HUES6 (cell line): ENCODE measurements at regions not wholly inside any gene's neighbourhood (a gene's known extent, or its start where the extent isn't known, plus 50 kb on each side); places are given as distances from the start of the nearest gene placed in this dataset.

Source experiments
- H3K27ac ChIP-seq: 2 replicates; pipeline ENCODE4 v1.7.0; 2013; ENCODE audit warnings: low read depth, mild to moderate bottlenecking, low read length, inconsistent platforms
- H3K27me3 ChIP-seq: 2 replicates; pipeline ENCODE4 v1.6.1; 2013; ENCODE audit warnings: low read length; ENCODE audit not compliant: control insufficient read depth, insufficient read depth
- H3K36me3 ChIP-seq: 2 replicates; pipeline ENCODE4 v1.6.1; 2013; ENCODE audit warnings: low read length; ENCODE audit not compliant: control insufficient read depth, insufficient read depth
- H3K4me1 ChIP-seq: 2 replicates; pipeline ENCODE4 v1.6.1; 2013; ENCODE audit warnings: low read length; ENCODE audit not compliant: control insufficient read depth, insufficient read depth
- H3K4me3 ChIP-seq: 2 replicates; pipeline ENCODE4 v1.5.1; 2013; ENCODE audit warnings: low read depth, low read length
- H3K9ac ChIP-seq: one replicate; pipeline ENCODE4 v1.6.1; 2013; ENCODE audit warnings: mild to moderate bottlenecking, low read length
- H3K9me3 ChIP-seq: 2 replicates; pipeline ENCODE4 v1.6.1; 2013; ENCODE audit warnings: low read depth, low read length; ENCODE audit not compliant: control insufficient read depth, insufficient read depth

- Histone ChIP-seq H3K4me1 (no peaks in the 10 kb centered on the region), H3K9ac (no peak overlapping the region), H3K27me3 (no peaks in the 10 kb centered on the region), H3K27ac (no peak overlapping the region), H3K9me3 (no peaks in the 10 kb centered on the region), H3K36me3 (no peaks in the 10 kb centered on the region), H3K4me3 (no peak overlapping the region)
Observed at GRCh38 chr7:10070899-10071298, 902.8 kb upstream of the PHF14 start.

GRCh38 chr7:10075866-10076265 lies 897.8 kb upstream of the PHF14 start:
- Histone ChIP-seq H3K9ac (no peak overlapping the region), H3K4me1 (peaks cover 5% of the 10 kb centered on the region; the same call in 1 of the 2 replicates), H3K36me3 (no peaks in the 10 kb centered on the region), H3K27ac (no peak overlapping the region), H3K9me3 (no peaks in the 10 kb centered on the region), H3K27me3 (no peaks in the 10 kb centered on the region), H3K4me3 (no peak overlapping the region)

- Histone ChIP-seq H3K27me3 (no peaks in the 10 kb centered on the region), H3K36me3 (no peaks in the 10 kb centered on the region), H3K9me3 (no peaks in the 10 kb centered on the region), H3K4me1 (peaks cover 5% of the 10 kb centered on the region; the same call in 1 of the 2 replicates), H3K4me3 (no peak overlapping the region), H3K27ac (no peak overlapping the region), H3K9ac (no peak overlapping the region)
Observed at GRCh38 chr7:10076660-10077300, 896.9 kb upstream of the PHF14 start.

- Histone ChIP-seq H3K4me3 (no peak overlapping the region), H3K36me3 (no peaks in the 10 kb centered on the region), H3K4me1 (peaks cover 5% of the 10 kb centered on the region; the same call in 1 of the 2 replicates), H3K27ac (no peak overlapping the region), H3K9me3 (no peaks in the 10 kb centered on the region), H3K27me3 (no peaks in the 10 kb centered on the region), H3K9ac (no peak overlapping the region)
Observed at GRCh38 chr7:10079572-10079971, 894.1 kb upstream of the PHF14 start.

GRCh38 chr7:10082896-10083295 lies 890.8 kb upstream of the PHF14 start:
- Histone ChIP-seq H3K9ac (no peak overlapping the region), H3K27ac (no peak overlapping the region), H3K4me3 (no peak overlapping the region), H3K4me1 (no peaks in the 10 kb centered on the region), H3K9me3 (no peaks in the 10 kb centered on the region), H3K27me3 (no peaks in the 10 kb centered on the region), H3K36me3 (no peaks in the 10 kb centered on the region)

- no peaks in the 10 kb centered on the region for H3K9me3 ChIP-seq
- H3K36me3 ChIP-seq, result no peaks in the 10 kb centered on the region
- no peaks in the 10 kb centered on the region for H3K27me3 ChIP-seq
- H3K4me1 ChIP-seq, result no peaks in the 10 kb centered on the region
- H3K27ac ChIP-seq, result no peak overlapping the region
- no peak overlapping the region for H3K4me3 ChIP-seq
- no peak overlapping the region for H3K9ac ChIP-seq
Observed at GRCh38 chr7:10083766-10084165, 889.9 kb upstream of the PHF14 start.

GRCh38 chr7:10085231-10085630 lies 888.4 kb upstream of the PHF14 start:
- no peaks in the 10 kb centered on the region for H3K27me3 ChIP-seq
- no peaks in the 10 kb centered on the region for H3K9me3 ChIP-seq
- no peak overlapping the region for H3K27ac ChIP-seq
- H3K9ac ChIP-seq, result no peak overlapping the region
- no peaks in the 10 kb centered on the region for H3K36me3 ChIP-seq
- no peaks in the 10 kb centered on the region for H3K4me1 ChIP-seq
- H3K4me3 ChIP-seq, result no peak overlapping the region

- no peak overlapping the region for H3K27ac ChIP-seq
- no peak overlapping the region for H3K4me3 ChIP-seq
- no peaks in the 10 kb centered on the region for H3K9me3 ChIP-seq
- H3K9ac ChIP-seq, result no peak overlapping the region
- no peaks in the 10 kb centered on the region for H3K27me3 ChIP-seq
- H3K36me3 ChIP-seq, result no peaks in the 10 kb centered on the region
- H3K4me1 ChIP-seq, result no peaks in the 10 kb centered on the region
Observed at GRCh38 chr7:10100572-10100971, 873.1 kb upstream of the PHF14 start.

GRCh38 chr7:10101351-10101750 lies 872.3 kb upstream of the PHF14 start:
- no peaks in the 10 kb centered on the region for H3K36me3 ChIP-seq
- H3K4me1 ChIP-seq, result no peaks in the 10 kb centered on the region
- no peaks in the 10 kb centered on the region for H3K9me3 ChIP-seq
- no peak overlapping the region for H3K4me3 ChIP-seq
- H3K9ac ChIP-seq, result no peak overlapping the region
- no peaks in the 10 kb centered on the region for H3K27me3 ChIP-seq
- no peak overlapping the region for H3K27ac ChIP-seq

GRCh38 chr7:10104292-10104691 lies 869.4 kb upstream of the PHF14 start:
- Histone ChIP-seq H3K27ac (no peak overlapping the region), H3K36me3 (no peaks in the 10 kb centered on the region), H3K9ac (no peak overlapping the region), H3K4me1 (no peaks in the 10 kb centered on the region), H3K9me3 (no peaks in the 10 kb centered on the region), H3K4me3 (no peak overlapping the region), H3K27me3 (no peaks in the 10 kb centered on the region)

- no peak overlapping the region for H3K9ac ChIP-seq
- H3K27ac ChIP-seq, result no peak overlapping the region
- H3K36me3 ChIP-seq, result no peaks in the 10 kb centered on the region
- H3K4me1 ChIP-seq, result no peaks in the 10 kb centered on the region
- H3K4me3 ChIP-seq, result no peak overlapping the region
- H3K27me3 ChIP-seq, result no peaks in the 10 kb centered on the region
- H3K9me3 ChIP-seq, result no peaks in the 10 kb centered on the region
Observed at GRCh38 chr7:10106609-10107008, 867.1 kb upstream of the PHF14 start.

- Histone ChIP-seq H3K4me1 (peaks cover 9% of the 10 kb centered on the region), H3K36me3 (no peaks in the 10 kb centered on the region), H3K4me3 (no peak overlapping the region), H3K9me3 (no peaks in the 10 kb centered on the region), H3K27ac (no peak overlapping the region), H3K9ac (no peak overlapping the region), H3K27me3 (no peaks in the 10 kb centered on the region)
Observed at GRCh38 chr7:10116511-10116910, 857.2 kb upstream of the PHF14 start.
